Liver (tissue), 8 donors: ENCODE measurements at regions not wholly inside any gene's neighbourhood (a gene's known extent, or its start where the extent isn't known, plus 50 kb on each side); places are given as distances from the start of the nearest gene placed in this dataset.

Experiments
- DNase-seq: peaks from one replicate; pipeline ENCODE4 v3.0.0-alpha.2; 2017; ENCODE audit warnings: low spot score
- H3K27ac ChIP-seq, 2 donors: one replicate each; pipeline ENCODE4 v1.7.0; 2013; ENCODE audit warnings: inconsistent platforms in 2 of 2, low read length in 2 of 2, control low read depth in 1 of 2, low read depth in 1 of 2, mild to moderate bottlenecking in 1 of 2
- H3K27me3 ChIP-seq, 4 donors: one replicate each; pipeline versions ENCODE4 v1.6.1 to v1.7.0; 2013; ENCODE audit warnings: low read length in 3 of 4, inconsistent platforms in 1 of 4, mild to moderate bottlenecking in 1 of 4, moderate library complexity in 1 of 4; ENCODE audit not compliant: control insufficient read depth in 4 of 4, insufficient read depth in 4 of 4
- H3K36me3 ChIP-seq, 4 donors: one replicate each; pipeline versions ENCODE4 v1.6.1 to v1.7.0; 2013; ENCODE audit warnings: low read length in 3 of 4, mild to moderate bottlenecking in 3 of 4, low read depth in 1 of 4, moderate library complexity in 1 of 4; ENCODE audit not compliant: control insufficient read depth in 4 of 4, insufficient read depth in 3 of 4
- H3K4me1 ChIP-seq, 4 donors: one replicate each; pipeline versions ENCODE4 v1.6.1 to v1.7.0; 2013; ENCODE audit warnings: low read length in 3 of 4, mild to moderate bottlenecking in 3 of 4, moderate library complexity in 1 of 4; ENCODE audit not compliant: control insufficient read depth in 4 of 4, insufficient read depth in 4 of 4
- H3K4me3 ChIP-seq, 3 donors: one replicate each; pipeline versions ENCODE4 v1.6.1 to v1.7.0; 2013; ENCODE audit warnings: low read length in 3 of 3, control low read depth in 1 of 3, low read depth in 1 of 3, mild to moderate bottlenecking in 1 of 3
- H3K9ac ChIP-seq, 2 donors: one replicate each; pipeline ENCODE4 v1.7.0; 2013; ENCODE audit warnings: low read length in 2 of 2, mild to moderate bottlenecking in 2 of 2, moderate library complexity in 2 of 2, control low read depth in 1 of 2, low read depth in 1 of 2
- H3K9me3 ChIP-seq, 4 donors: one replicate each; pipeline versions ENCODE4 v1.6.1 to v1.7.0; 2013; ENCODE audit warnings: low read length in 3 of 4; ENCODE audit not compliant: control insufficient read depth in 4 of 4
- FOXA1 ChIP-seq: IDR thresholded peaks from 2 replicates; pipeline ENCODE4 v1.6.1; 2016; ENCODE audit warnings: antibody characterized with exemption
- FOXA2 ChIP-seq: IDR thresholded peaks from 2 replicates; pipeline ENCODE4 v1.6.1; 2016; ENCODE audit warnings: antibody characterized with exemption
- GABPA ChIP-seq, 2 donors: IDR thresholded peaks in 1 of 2; conservative IDR thresholded peaks in 1 of 2; 2 replicates each; pipeline ENCODE4 v1.6.1; 2016; ENCODE audit warnings: antibody characterized with exemption in 2 of 2, mild to moderate bottlenecking in 1 of 2, moderate library complexity in 1 of 2
- HNF4A ChIP-seq, 2 donors: conservative IDR thresholded peaks; 2 replicates each; pipeline ENCODE4 v1.6.1; 2016; ENCODE audit warnings: antibody characterized with exemption in 2 of 2, mild to moderate bottlenecking in 2 of 2
- HNF4G ChIP-seq: IDR thresholded peaks from 2 replicates; pipeline ENCODE4 v1.6.1; 2016; ENCODE audit warnings: antibody characterized with exemption
- MAX ChIP-seq: IDR thresholded peaks from 2 replicates; pipeline ENCODE4 v1.6.1; 2016; ENCODE audit warnings: antibody characterized with exemption
- NR2F2 ChIP-seq: IDR thresholded peaks from 2 replicates; pipeline ENCODE4 v1.6.1; 2016; ENCODE audit warnings: antibody characterized with exemption
- RAD21 ChIP-seq, 2 donors: IDR thresholded peaks; 2 replicates each; pipeline ENCODE4 v1.6.1; 2016; ENCODE audit warnings: antibody characterized with exemption in 2 of 2, mild to moderate bottlenecking in 2 of 2
- RXRA ChIP-seq, 2 donors: IDR thresholded peaks; 2 replicates each; pipeline ENCODE4 v1.6.1; 2017 to 2018; ENCODE audit warnings: antibody characterized with exemption in 2 of 2, mild to moderate bottlenecking in 1 of 2
- SP1 ChIP-seq: IDR thresholded peaks from 2 replicates; pipeline ENCODE4 v1.6.1; 2018; ENCODE audit warnings: antibody characterized with exemption, mild to moderate bottlenecking
- YY1 ChIP-seq: IDR thresholded peaks from 2 replicates; pipeline ENCODE4 v1.6.1; 2016; ENCODE audit warnings: antibody characterized with exemption, mild to moderate bottlenecking
- WGBS: extraction: QIAGEN DNeasy Blood & Tissue Kit; methylation state at CpG from one replicate; pipeline ENCODE4 v1.1.7; 2013; 5-methylcytosine and 5-hydroxymethylcytosine counted together
- TF ChIP-seq, protein P1 (sequence below): IDR thresholded peaks from 2 replicates; pipeline ENCODE4 v1.6.1; 2016; ENCODE audit warnings: antibody characterized with exemption
- TF ChIP-seq, protein P2 (sequence below): fragments of 150-350 bp; IDR thresholded peaks from 2 replicates; pipeline ENCODE4 v1.5.1; 2017; ENCODE audit warnings: improper control_type of control experiment, low read depth, low read length; ENCODE audit not compliant: missing input control
- donor health status: healthy.
- donor health status: healthy.
- donor health status: healthy.
- donor health status: healthy.
- donor health status: healthy.

DNA sequence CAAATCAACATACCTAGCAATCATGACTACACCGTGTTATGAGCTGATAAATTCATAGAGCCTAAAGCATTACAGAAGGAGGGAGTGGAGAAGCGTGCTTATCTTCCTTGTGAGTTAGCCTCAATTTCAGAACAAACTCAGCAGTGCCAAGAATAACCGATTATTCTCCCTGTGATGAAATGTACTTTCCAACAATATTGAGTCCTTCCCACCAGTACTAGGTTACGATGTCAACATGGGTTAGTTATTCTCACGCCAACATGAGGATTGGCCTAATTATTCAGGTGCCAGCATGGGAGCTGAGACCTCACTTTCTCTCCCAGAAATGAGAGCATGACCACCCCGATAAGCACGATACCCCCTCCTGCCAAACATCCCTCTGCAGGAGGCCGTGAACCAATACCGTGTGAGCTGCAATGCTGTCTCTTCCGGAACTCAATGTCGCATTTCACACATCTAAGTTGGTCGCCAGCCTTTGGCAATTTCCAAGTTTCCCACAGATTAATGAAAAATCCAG, 193.7 kb downstream of the ENC1 start:
- H3K9me3 ChIP-seq, result no peaks in the 10 kb centered on the region
- DNase-seq, result no peak
- WGBS, result 84% methylated on average over 12 of the region's 12 CpGs
- no peaks in the 10 kb centered on the region for H3K36me3 ChIP-seq
- no peak overlapping the region for H3K4me3 ChIP-seq
- no peak for TF ChIP-seq FOXA2
- no peak for TF ChIP-seq FOXA1
- no peak for TF ChIP-seq GABPA (IDR thresholded peaks at IDR 0.05 in 1 of 2, conservative IDR thresholded peaks at IDR 0.05 in 1 of 2)
- no peak for TF ChIP-seq RXRA (IDR thresholded peaks at IDR 0.05)
- no peak for TF ChIP-seq HNF4A (conservative IDR thresholded peaks at IDR 0.05)
- no peak for TF ChIP-seq SP1
- TF ChIP-seq RAD21 (IDR thresholded peaks at IDR 0.05), result no peak
- TF ChIP-seq YY1, result no peak
- TF ChIP-seq, protein P1, sequence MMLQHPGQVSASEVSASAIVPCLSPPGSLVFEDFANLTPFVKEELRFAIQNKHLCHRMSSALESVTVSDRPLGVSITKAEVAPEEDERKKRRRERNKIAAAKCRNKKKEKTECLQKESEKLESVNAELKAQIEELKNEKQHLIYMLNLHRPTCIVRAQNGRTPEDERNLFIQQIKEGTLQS, result no peak
- TF ChIP-seq, protein P2, sequence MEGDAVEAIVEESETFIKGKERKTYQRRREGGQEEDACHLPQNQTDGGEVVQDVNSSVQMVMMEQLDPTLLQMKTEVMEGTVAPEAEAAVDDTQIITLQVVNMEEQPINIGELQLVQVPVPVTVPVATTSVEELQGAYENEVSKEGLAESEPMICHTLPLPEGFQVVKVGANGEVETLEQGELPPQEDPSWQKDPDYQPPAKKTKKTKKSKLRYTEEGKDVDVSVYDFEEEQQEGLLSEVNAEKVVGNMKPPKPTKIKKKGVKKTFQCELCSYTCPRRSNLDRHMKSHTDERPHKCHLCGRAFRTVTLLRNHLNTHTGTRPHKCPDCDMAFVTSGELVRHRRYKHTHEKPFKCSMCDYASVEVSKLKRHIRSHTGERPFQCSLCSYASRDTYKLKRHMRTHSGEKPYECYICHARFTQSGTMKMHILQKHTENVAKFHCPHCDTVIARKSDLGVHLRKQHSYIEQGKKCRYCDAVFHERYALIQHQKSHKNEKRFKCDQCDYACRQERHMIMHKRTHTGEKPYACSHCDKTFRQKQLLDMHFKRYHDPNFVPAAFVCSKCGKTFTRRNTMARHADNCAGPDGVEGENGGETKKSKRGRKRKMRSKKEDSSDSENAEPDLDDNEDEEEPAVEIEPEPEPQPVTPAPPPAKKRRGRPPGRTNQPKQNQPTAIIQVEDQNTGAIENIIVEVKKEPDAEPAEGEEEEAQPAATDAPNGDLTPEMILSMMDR, result no peak
- no peak for TF ChIP-seq HNF4G
- no peak for TF ChIP-seq MAX
- no peaks in the 10 kb centered on the region for H3K4me1 ChIP-seq
- H3K9ac ChIP-seq, result no peak overlapping the region
- H3K27ac ChIP-seq, result no peak overlapping the region
- H3K27me3 ChIP-seq, result no peaks in the 10 kb centered on the region

DNA sequence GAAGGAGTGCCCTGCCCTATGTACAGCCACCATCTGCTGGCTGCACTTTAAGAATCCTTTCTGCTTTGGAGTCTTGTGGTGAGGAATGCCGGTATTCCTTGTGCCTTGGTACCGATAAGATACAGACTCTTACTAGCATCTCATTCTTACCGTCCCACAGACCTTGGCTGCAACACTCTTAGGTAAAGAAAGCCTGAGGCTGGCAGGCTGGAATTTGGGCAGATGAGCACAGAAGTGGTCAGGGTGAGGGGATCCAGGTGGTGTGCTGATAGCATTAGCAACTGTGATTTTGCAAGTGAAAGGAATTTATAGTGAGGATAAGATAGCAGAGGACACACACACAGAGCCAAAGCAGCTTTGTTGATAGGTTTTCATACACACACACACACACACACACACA, 198.1 kb downstream of the ENC1 start:
- H3K27ac ChIP-seq, result no peak overlapping the region
- no peak for TF ChIP-seq MAX
- no peak for TF ChIP-seq HNF4G
- TF ChIP-seq, protein P2, result no peak
- no peak for TF ChIP-seq YY1
- TF ChIP-seq, protein P1, result no peak
- no peak for TF ChIP-seq FOXA1
- TF ChIP-seq FOXA2, result no peak
- TF ChIP-seq NR2F2, result no peak
- 69% methylated on average over 3 of the region's 3 CpGs for WGBS
- H3K4me1 ChIP-seq, result no peaks in the 10 kb centered on the region
- no peak overlapping the region for H3K4me3 ChIP-seq
- H3K9ac ChIP-seq, result no peak overlapping the region
- no peak for DNase-seq
- H3K27me3 ChIP-seq, result no peaks in the 10 kb centered on the region
- no peaks in the 10 kb centered on the region for H3K9me3 ChIP-seq
- no peaks in the 10 kb centered on the region for H3K36me3 ChIP-seq
